ENCODE measurements at regions not wholly inside any gene's neighbourhood (a gene's known extent, or its start where the extent isn't known, plus 50 kb on each side); places are given as distances from the start of the nearest gene placed in this dataset.
A peak's percentile ranks its signal among the peaks of the same experiment; 100 is the strongest.

DNA sequence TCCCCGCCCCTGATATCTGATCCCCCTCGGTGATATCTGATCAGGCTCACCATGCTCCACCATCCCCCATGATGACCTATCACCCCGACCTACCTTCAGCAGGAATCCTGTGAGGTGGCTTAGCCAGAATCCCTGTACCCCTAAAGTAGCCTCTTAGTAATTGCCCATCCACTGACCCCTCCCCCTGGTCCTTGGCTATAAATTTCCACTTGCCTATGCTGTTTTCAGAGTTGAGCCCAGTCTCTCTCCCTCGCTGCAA is 177.5 kb upstream of the GGTLC1 start:
- Histone ChIP-seq H2AFZ (ENCODE audit: low read length) (no peak overlapping the region), H4K20me1 (ENCODE audit: insufficient read depth, low read depth, low read length) (no peaks in the 10 kb centered on the region), H3K9me3 (ENCODE audit: low read length) (no peaks in the 10 kb centered on the region), H3K9ac (ENCODE audit: low read length) (no peak overlapping the region), H3K27ac (ENCODE audit: low read length) (no peak overlapping the region), H3K4me2 (ENCODE audit: low read depth, low read length, poor library complexity, severe bottlenecking) (no peak overlapping the region), H3K9me2 (replicated peaks; ENCODE audit: insufficient read depth, low read length) (no peaks in the 10 kb centered on the region), H3K79me2 (ENCODE audit: low read length) (no peaks in the 10 kb centered on the region), H3K4me3 (ENCODE audit: low read length) (no peak overlapping the region), H3K27me3 (ENCODE audit: low read length) (no peaks in the 10 kb centered on the region), H3K36me3 (ENCODE audit: insufficient read depth, low read length) (no peaks in the 10 kb centered on the region), H3K4me1 (ENCODE audit: low read length) (no peaks in the 10 kb centered on the region)
- DNase-seq, result no peak

DNA sequence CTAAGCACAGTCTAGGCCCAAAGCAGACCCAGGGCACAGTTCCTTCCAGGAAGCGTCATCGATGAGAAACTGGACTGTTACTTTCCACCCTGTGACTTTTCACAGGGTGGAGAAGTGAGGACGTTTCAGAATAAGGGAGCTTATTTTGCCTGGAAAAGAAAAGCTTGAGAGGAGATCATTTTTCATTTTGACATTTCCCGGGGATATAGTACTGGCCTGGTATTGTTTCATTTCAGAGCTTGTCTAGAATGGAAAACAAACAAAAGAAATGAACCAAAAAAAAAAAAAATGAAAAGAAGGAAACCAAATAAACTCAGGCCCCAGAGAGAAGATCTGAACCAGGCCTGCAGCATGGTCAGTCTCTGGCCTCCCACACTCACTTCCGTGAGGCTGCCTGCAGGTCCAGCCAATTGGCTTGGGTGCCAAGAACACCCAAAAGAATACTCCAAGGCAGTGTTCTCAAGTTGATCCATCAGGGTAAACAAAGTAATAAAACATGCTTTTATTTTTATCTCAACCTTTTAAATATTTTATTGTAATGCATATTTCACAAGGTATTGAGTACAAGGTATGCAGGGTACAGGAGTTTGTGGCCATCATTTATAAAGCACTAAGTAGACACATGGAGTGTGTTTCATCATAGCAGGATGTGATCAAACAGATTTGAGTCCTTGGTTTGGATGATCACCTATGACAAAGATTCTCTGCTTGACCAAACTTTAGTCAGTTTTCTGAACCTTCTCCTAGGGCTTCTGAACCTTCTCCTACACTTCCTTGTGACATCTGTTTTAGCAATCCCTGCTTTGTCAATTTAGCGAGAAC is 176.9 kb upstream of the GGTLC1 start:
- no peaks in the 10 kb centered on the region for H3K36me3 ChIP-seq (ENCODE audit: insufficient read depth, low read length)

DNA sequence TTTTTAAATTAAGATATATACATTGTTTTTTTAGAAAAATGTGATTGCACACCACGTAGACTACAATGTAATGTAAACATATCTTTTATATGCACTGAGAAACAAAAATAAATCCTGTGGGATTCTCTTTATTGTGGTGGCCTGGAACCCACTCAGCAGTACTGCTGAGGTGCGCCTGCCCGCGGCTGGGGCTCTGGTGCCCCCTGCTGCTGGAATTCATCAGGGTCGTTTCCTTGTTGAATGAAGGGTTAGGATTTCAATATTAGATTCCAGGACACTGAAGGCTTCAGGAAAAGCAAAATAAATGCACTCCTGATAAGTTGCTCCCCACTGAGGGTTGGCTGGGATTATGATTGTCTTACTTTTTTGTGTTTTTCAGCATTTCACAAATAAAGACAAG is 175.8 kb upstream of the GGTLC1 start:
- no peaks in the 10 kb centered on the region for H4K20me1 ChIP-seq (ENCODE audit: insufficient read depth, low read depth, low read length)
- H3K36me3 ChIP-seq (ENCODE audit: insufficient read depth, low read length), result no peaks in the 10 kb centered on the region
- DNase-seq, result peak; percentile 65
- no peaks in the 10 kb centered on the region for H3K4me1 ChIP-seq (ENCODE audit: low read length)
- no peak overlapping the region for H2AFZ ChIP-seq (ENCODE audit: low read length)
- no peaks in the 10 kb centered on the region for H3K9me3 ChIP-seq (ENCODE audit: low read length)
- H3K4me3 ChIP-seq (ENCODE audit: low read length), result no peak overlapping the region
- no peak overlapping the region for H3K27ac ChIP-seq (ENCODE audit: low read length)
- H3K79me2 ChIP-seq (ENCODE audit: low read length), result no peaks in the 10 kb centered on the region
- no peaks in the 10 kb centered on the region for H3K27me3 ChIP-seq (ENCODE audit: low read length)
- no peak overlapping the region for H3K4me2 ChIP-seq (ENCODE audit: low read depth, low read length, poor library complexity, severe bottlenecking)
- no peaks in the 10 kb centered on the region for H3K9me2 ChIP-seq (replicated peaks; ENCODE audit: insufficient read depth, low read length)
- H3K9ac ChIP-seq (ENCODE audit: low read length), result no peak overlapping the region

More for the DNA sequence above, 176.9 kb upstream of the GGTLC1 start:
- no peak overlapping the region for H3K27ac ChIP-seq (ENCODE audit: low read length)
- H3K9ac ChIP-seq (ENCODE audit: low read length), result no peak overlapping the region
- H3K4me1 ChIP-seq (ENCODE audit: low read length), result no peaks in the 10 kb centered on the region
- H2AFZ ChIP-seq (ENCODE audit: low read length), result no peak overlapping the region
- DNase-seq, result no peak
- H3K4me3 ChIP-seq (ENCODE audit: low read length), result no peak overlapping the region
- H3K9me3 ChIP-seq (ENCODE audit: low read length), result no peaks in the 10 kb centered on the region
- H3K27me3 ChIP-seq (ENCODE audit: low read length), result no peaks in the 10 kb centered on the region
- H3K9me2 ChIP-seq (replicated peaks; ENCODE audit: insufficient read depth, low read length), result no peaks in the 10 kb centered on the region
- H3K79me2 ChIP-seq (ENCODE audit: low read length), result no peaks in the 10 kb centered on the region
- no peak overlapping the region for H3K4me2 ChIP-seq (ENCODE audit: low read depth, low read length, poor library complexity, severe bottlenecking)
- H4K20me1 ChIP-seq (ENCODE audit: insufficient read depth, low read depth, low read length), result no peaks in the 10 kb centered on the region

DNA sequence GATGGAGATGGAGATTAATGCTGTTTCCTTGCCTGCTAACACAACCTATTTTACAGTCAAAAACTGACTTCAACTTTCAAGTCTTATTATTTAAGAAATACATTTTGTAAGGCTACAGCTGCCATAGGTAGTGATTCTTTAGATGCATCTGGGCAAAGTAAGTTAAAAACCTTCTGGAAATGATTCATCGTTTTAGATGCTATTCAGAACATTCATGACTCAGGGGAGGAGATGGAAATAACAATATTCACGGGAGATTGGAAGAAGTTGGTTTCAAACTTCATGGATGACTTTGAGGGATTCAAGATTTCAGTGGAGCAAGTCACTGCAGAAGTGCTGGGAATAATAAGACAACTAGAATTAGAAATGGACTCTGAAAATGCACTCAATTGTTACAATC is 174.9 kb upstream of the GGTLC1 start:
- Histone ChIP-seq H3K27ac (ENCODE audit: low read length) (no peak overlapping the region), H3K27me3 (ENCODE audit: low read length) (no peaks in the 10 kb centered on the region)

DNA sequence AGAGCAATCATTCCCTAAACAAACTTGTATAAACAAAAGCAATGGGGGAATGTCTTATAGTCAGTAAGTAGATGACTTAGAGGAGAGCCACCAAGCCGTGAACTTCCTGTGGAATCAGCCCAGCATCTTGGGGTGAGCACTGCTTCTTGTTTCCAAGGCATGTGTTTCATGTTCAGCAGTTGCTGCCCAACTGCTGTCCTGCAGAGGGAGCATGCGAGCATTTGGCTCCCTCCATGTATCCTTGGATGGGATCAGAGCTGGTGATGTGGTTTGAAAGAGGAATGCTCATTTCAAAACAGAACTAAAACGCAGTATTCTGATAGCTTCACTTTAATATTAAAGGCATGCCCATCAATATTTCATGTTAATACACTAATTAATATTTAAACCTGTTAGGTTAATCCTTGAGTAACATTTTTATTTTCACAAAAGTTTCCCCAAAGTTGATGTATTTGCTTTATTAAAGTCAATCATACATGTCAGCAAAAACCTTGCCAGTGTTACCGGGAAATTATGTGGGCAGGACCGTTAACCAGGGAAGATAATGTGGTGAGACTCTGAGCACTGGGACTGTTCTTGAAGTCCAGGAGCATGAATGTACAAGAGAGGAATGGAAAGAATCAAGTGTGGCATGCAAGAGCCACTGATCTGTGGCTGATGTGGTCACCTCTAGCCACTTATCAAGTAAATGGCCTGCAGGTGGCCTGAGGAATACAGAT is 172.1 kb upstream of the GGTLC1 start:
- DNase-seq, result peak; percentile 60
- no peak overlapping the region for H3K27ac ChIP-seq (ENCODE audit: low read length)

More for the DNA sequence above, 174.9 kb upstream of the GGTLC1 start:
- H3K36me3 ChIP-seq (ENCODE audit: insufficient read depth, low read length), result no peaks in the 10 kb centered on the region
- H4K20me1 ChIP-seq (ENCODE audit: insufficient read depth, low read depth, low read length), result no peaks in the 10 kb centered on the region
- no peak overlapping the region for H3K4me3 ChIP-seq (ENCODE audit: low read length)
- H3K9ac ChIP-seq (ENCODE audit: low read length), result no peak overlapping the region
- DNase-seq, result no peak
- H3K9me2 ChIP-seq (replicated peaks; ENCODE audit: insufficient read depth, low read length), result no peaks in the 10 kb centered on the region
- H3K4me2 ChIP-seq (ENCODE audit: low read depth, low read length, poor library complexity, severe bottlenecking), result no peak overlapping the region
- H2AFZ ChIP-seq (ENCODE audit: low read length), result no peak overlapping the region
- no peaks in the 10 kb centered on the region for H3K9me3 ChIP-seq (ENCODE audit: low read length)
- no peaks in the 10 kb centered on the region for H3K4me1 ChIP-seq (ENCODE audit: low read length)
- H3K79me2 ChIP-seq (ENCODE audit: low read length), result no peaks in the 10 kb centered on the region

DNA sequence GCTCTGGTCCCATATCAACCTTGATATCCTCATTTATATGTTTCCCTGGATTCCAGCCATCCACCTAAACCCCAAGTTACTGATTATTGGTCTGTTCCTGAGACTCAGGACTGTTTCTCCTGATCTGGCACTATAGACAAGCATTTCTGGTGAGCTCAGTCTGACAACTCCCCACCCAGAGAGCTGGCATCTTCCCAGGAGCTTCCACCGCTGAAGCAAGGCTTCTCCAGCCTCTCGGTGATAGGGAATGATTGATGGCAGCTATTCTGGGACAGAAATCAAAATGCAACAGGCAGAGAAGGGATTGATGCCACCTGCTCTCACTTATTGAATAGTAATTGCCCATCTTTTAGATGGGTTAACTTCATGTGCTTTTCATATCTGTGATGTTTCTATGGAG is 169.7 kb upstream of the GGTLC1 start:
- H3K36me3 ChIP-seq (ENCODE audit: insufficient read depth, low read length), result no peaks in the 10 kb centered on the region
- H3K9ac ChIP-seq (ENCODE audit: low read length), result no peak overlapping the region
- no peaks in the 10 kb centered on the region for H3K4me1 ChIP-seq (ENCODE audit: low read length)
- H3K4me2 ChIP-seq (ENCODE audit: low read depth, low read length, poor library complexity, severe bottlenecking), result no peak overlapping the region
- no peaks in the 10 kb centered on the region for H4K20me1 ChIP-seq (ENCODE audit: insufficient read depth, low read depth, low read length)
- H3K9me3 ChIP-seq (ENCODE audit: low read length), result no peaks in the 10 kb centered on the region
- no peak overlapping the region for H2AFZ ChIP-seq (ENCODE audit: low read length)
- H3K4me3 ChIP-seq (ENCODE audit: low read length), result no peak overlapping the region
- H3K27ac ChIP-seq (ENCODE audit: low read length), result no peak overlapping the region
- no peaks in the 10 kb centered on the region for H3K27me3 ChIP-seq (ENCODE audit: low read length)
- H3K79me2 ChIP-seq (ENCODE audit: low read length), result no peaks in the 10 kb centered on the region
- no peaks in the 10 kb centered on the region for H3K9me2 ChIP-seq (replicated peaks; ENCODE audit: insufficient read depth, low read length)
- no peak for DNase-seq

More for the DNA sequence above, 172.1 kb upstream of the GGTLC1 start:
- Histone ChIP-seq H3K27me3 (ENCODE audit: low read length) (no peaks in the 10 kb centered on the region), H4K20me1 (ENCODE audit: insufficient read depth, low read depth, low read length) (no peaks in the 10 kb centered on the region), H3K9ac (ENCODE audit: low read length) (no peak overlapping the region), H2AFZ (ENCODE audit: low read length) (no peak overlapping the region), H3K9me2 (replicated peaks; ENCODE audit: insufficient read depth, low read length) (no peaks in the 10 kb centered on the region), H3K4me3 (ENCODE audit: low read length) (no peak overlapping the region), H3K36me3 (ENCODE audit: insufficient read depth, low read length) (no peaks in the 10 kb centered on the region), H3K4me2 (ENCODE audit: low read depth, low read length, poor library complexity, severe bottlenecking) (no peak overlapping the region), H3K9me3 (ENCODE audit: low read length) (no peaks in the 10 kb centered on the region), H3K79me2 (ENCODE audit: low read length) (no peaks in the 10 kb centered on the region), H3K4me1 (ENCODE audit: low read length) (no peaks in the 10 kb centered on the region)

DNA sequence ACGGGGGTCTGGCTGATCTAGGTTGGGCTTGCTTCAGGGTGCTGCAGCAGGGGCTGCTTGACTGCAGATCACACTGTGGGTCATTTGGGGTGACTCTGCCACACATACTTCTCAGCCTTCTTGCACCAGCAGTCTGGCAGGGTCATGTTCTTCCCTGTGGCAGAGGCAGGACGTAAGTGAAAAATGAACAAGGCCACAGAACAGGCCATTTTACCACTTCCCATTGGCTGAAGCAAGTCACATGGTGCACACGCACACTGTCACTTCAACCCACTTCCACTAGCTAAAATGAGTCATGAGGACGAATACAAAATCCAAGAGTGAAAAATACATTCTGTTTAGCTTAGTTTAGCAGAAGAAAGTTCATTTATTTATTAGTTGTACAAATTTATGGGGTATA is 168.6 kb upstream of the GGTLC1 start:
- no peaks in the 10 kb centered on the region for H3K27me3 ChIP-seq (ENCODE audit: low read length)
- peak; percentile 47 for DNase-seq
- H3K4me3 ChIP-seq (ENCODE audit: low read length), result no peak overlapping the region
- no peaks in the 10 kb centered on the region for H3K36me3 ChIP-seq (ENCODE audit: insufficient read depth, low read length)
- H3K9ac ChIP-seq (ENCODE audit: low read length), result no peak overlapping the region
- no peaks in the 10 kb centered on the region for H4K20me1 ChIP-seq (ENCODE audit: insufficient read depth, low read depth, low read length)
- H3K4me2 ChIP-seq (ENCODE audit: low read depth, low read length, poor library complexity, severe bottlenecking), result no peak overlapping the region
- no peaks in the 10 kb centered on the region for H3K9me3 ChIP-seq (ENCODE audit: low read length)
- no peak overlapping the region for H2AFZ ChIP-seq (ENCODE audit: low read length)
- no peak overlapping the region for H3K27ac ChIP-seq (ENCODE audit: low read length)
- H3K9me2 ChIP-seq (replicated peaks; ENCODE audit: insufficient read depth, low read length), result no peaks in the 10 kb centered on the region
- H3K4me1 ChIP-seq (ENCODE audit: low read length), result no peaks in the 10 kb centered on the region
- H3K79me2 ChIP-seq (ENCODE audit: low read length), result no peaks in the 10 kb centered on the region

DNA sequence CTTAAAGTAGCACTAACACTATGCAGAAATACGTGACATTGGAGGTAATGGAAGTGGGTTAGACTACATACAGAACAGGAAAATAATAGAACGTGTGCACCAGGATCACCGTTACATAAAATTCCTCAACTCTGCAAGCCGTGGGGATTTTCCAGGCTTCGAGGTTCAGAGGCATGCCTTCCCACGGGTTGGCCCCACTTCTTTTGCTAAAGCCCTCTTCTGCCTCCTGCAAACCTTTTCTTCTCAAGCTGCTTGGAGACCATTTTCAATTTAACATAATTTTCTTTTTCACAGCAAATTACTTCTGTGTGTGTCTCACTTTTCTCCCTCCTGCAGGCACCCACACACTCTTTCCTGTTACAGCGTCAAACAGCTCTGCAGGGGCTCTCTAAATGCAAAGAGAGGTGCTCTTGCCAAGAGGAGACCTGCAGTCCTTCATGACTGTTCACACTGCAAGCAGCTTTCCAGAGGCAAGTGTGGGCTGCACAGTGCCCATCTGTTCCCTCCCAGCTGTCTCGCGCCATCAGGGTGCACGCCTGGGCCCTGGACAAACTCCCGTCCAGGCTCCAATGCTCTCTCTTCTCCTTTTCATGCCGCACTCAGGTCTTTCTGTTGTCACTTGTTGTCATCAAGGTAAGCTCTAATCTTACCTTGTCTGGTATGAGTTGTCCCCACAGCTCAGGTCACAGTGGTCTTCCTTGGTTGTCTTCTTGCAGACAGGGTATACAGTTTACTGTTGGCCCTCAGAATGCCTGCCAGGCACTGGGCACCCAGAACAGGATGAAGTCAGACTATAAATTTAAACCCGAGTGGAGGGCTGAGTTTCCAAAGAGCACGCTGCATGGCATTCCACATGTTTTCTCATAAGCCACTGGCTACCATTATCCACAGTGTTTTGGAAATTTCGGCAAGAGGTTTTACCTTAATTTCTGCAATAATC is 164.8 kb upstream of the GGTLC1 start:
- Histone ChIP-seq H3K79me2 (ENCODE audit: low read length) (no peaks in the 10 kb centered on the region), H3K36me3 (ENCODE audit: insufficient read depth, low read length) (no peaks in the 10 kb centered on the region), H3K27ac (ENCODE audit: low read length) (no peak overlapping the region), H3K9ac (ENCODE audit: low read length) (no peak overlapping the region), H3K9me3 (ENCODE audit: low read length) (no peaks in the 10 kb centered on the region), H3K4me1 (ENCODE audit: low read length) (no peaks in the 10 kb centered on the region), H3K9me2 (replicated peaks; ENCODE audit: insufficient read depth, low read length) (no peaks in the 10 kb centered on the region), H3K27me3 (ENCODE audit: low read length) (no peaks in the 10 kb centered on the region), H3K4me3 (ENCODE audit: low read length) (no peak overlapping the region), H4K20me1 (ENCODE audit: insufficient read depth, low read depth, low read length) (no peaks in the 10 kb centered on the region; the same call in 1 of the 2 replicates), H2AFZ (ENCODE audit: low read length) (no peak overlapping the region), H3K4me2 (ENCODE audit: low read depth, low read length, poor library complexity, severe bottlenecking) (no peak overlapping the region)
- DNase-seq, result no peak
